Gastroesophageal sphincter (tissue), 3 donors: ENCODE measurements at regions not wholly inside any gene's neighbourhood (a gene's known extent, or its start where the extent isn't known, plus 50 kb on each side); places are given as distances from the start of the nearest gene placed in this dataset.

Experiments used
- CTCF ChIP-seq, 4 experiments: fragments of 200-600 bp in 2 of 4; fragments of 450-650 bp in 2 of 4; sonication (generic) in 1 of 4; IDR thresholded peaks; one replicate each; pipeline ENCODE4 v1.5.1; 2017 to 2019; ENCODE audit warnings: antibody characterized with exemption in 4 of 4, mild to moderate bottlenecking in 2 of 4, moderate library complexity in 2 of 4
- EP300 ChIP-seq: sonication (generic); formaldehyde crosslinking; IDR thresholded peaks from one replicate; pipeline ENCODE4 v1.6.1; 2017; ENCODE audit warnings: antibody characterized with exemption, mild to moderate bottlenecking
- POLR2A ChIP-seq, 2 donors: fragments of 450-650 bp; IDR thresholded peaks; one replicate each; pipeline ENCODE4 v1.6.1; 2017; ENCODE audit warnings: antibody characterized with exemption in 2 of 2, mild to moderate bottlenecking in 2 of 2, moderate library complexity in 1 of 2
- POLR2AphosphoS5 ChIP-seq: sonication (generic); formaldehyde crosslinking; IDR thresholded peaks from one replicate; pipeline ENCODE4 v1.6.1; 2017; ENCODE audit warnings: antibody characterized with exemption

- TF ChIP-seq CTCF (IDR thresholded peaks at IDR 0.05) (no peak), POLR2A (IDR thresholded peaks at IDR 0.05) (no peak), POLR2AphosphoS5 (no peak), EP300 (no peak)
These were observed 226.2 kb upstream of the CRY1 start for GRCh38 chr12:107319533-107320032.
